ENCODE measurements at regions not wholly inside any gene's neighbourhood (a gene's known extent, or its start where the extent isn't known, plus 50 kb on each side); places are given as distances from the start of the nearest gene placed in this dataset.

- no peaks in the 10 kb centered on the region for H3K36me3 ChIP-seq (ENCODE audit: control insufficient read depth, insufficient read depth, low read length)
- no peak for DNase-seq (ENCODE audit: low read depth)
- H3K4me3 ChIP-seq (ENCODE audit: low read depth, low read length) = no peak overlapping the region
- no peak for TF ChIP-seq CTCF (IDR thresholded peaks at IDR 0.05; ENCODE audit: insufficient read depth, low read length, poor library complexity, severe bottlenecking)
- no peaks in the 10 kb centered on the region for H3K27me3 ChIP-seq (ENCODE audit: control insufficient read depth, insufficient read depth, low read length)
Observed at GRCh38 chr12:40581889-40582288, 110.3 kb upstream of the CNTN1 start.

GRCh38 chr12:40583743-40584142 lies 108.5 kb upstream of the CNTN1 start:
- DNase-seq (ENCODE audit: low read depth) = no peak
- Histone ChIP-seq H3K27me3 (ENCODE audit: control insufficient read depth, insufficient read depth, low read length) (no peaks in the 10 kb centered on the region), H3K36me3 (ENCODE audit: control insufficient read depth, insufficient read depth, low read length) (no peaks in the 10 kb centered on the region), H3K4me3 (ENCODE audit: low read depth, low read length) (no peak overlapping the region)
- no peak for TF ChIP-seq CTCF (IDR thresholded peaks at IDR 0.05; ENCODE audit: insufficient read depth, low read length, poor library complexity, severe bottlenecking)

GRCh38 chr12:40584763-40585162 lies 107.5 kb upstream of the CNTN1 start:
- no peak for TF ChIP-seq CTCF (IDR thresholded peaks at IDR 0.05; ENCODE audit: insufficient read depth, low read length, poor library complexity, severe bottlenecking)
- Histone ChIP-seq H3K36me3 (ENCODE audit: control insufficient read depth, insufficient read depth, low read length) (no peaks in the 10 kb centered on the region), H3K27me3 (ENCODE audit: control insufficient read depth, insufficient read depth, low read length) (no peaks in the 10 kb centered on the region), H3K4me3 (ENCODE audit: low read depth, low read length) (no peak overlapping the region)
- no peak for DNase-seq (ENCODE audit: low read depth)

GRCh38 chr12:40586823-40587222 lies 105.4 kb upstream of the CNTN1 start:
- H3K4me3 ChIP-seq (ENCODE audit: low read depth, low read length) = no peak overlapping the region
- TF ChIP-seq CTCF (IDR thresholded peaks at IDR 0.05; ENCODE audit: insufficient read depth, low read length, poor library complexity, severe bottlenecking) = no peak
- no peaks in the 10 kb centered on the region for H3K27me3 ChIP-seq (ENCODE audit: control insufficient read depth, insufficient read depth, low read length)
- no peak for DNase-seq (ENCODE audit: low read depth)
- H3K36me3 ChIP-seq (ENCODE audit: control insufficient read depth, insufficient read depth, low read length) = no peaks in the 10 kb centered on the region

GRCh38 chr12:40587421-40587820 lies 104.8 kb upstream of the CNTN1 start:
- TF ChIP-seq CTCF (IDR thresholded peaks at IDR 0.05; ENCODE audit: insufficient read depth, low read length, poor library complexity, severe bottlenecking) = no peak
- no peak for DNase-seq (ENCODE audit: low read depth)
- Histone ChIP-seq H3K4me3 (ENCODE audit: low read depth, low read length) (no peak overlapping the region), H3K27me3 (ENCODE audit: control insufficient read depth, insufficient read depth, low read length) (no peaks in the 10 kb centered on the region), H3K36me3 (ENCODE audit: control insufficient read depth, insufficient read depth, low read length) (no peaks in the 10 kb centered on the region)

GRCh38 chr12:40587970-40588369 lies 104.3 kb upstream of the CNTN1 start:
- TF ChIP-seq CTCF (IDR thresholded peaks at IDR 0.05; ENCODE audit: insufficient read depth, low read length, poor library complexity, severe bottlenecking) = no peak
- no peak for DNase-seq (ENCODE audit: low read depth)
- no peaks in the 10 kb centered on the region for H3K36me3 ChIP-seq (ENCODE audit: control insufficient read depth, insufficient read depth, low read length)
- no peak overlapping the region for H3K4me3 ChIP-seq (ENCODE audit: low read depth, low read length)
- H3K27me3 ChIP-seq (ENCODE audit: control insufficient read depth, insufficient read depth, low read length) = no peaks in the 10 kb centered on the region

All from kidney epithelial cell (primary cell).